ENCODE measurements at regions not wholly inside any gene's neighbourhood (a gene's known extent, or its start where the extent isn't known, plus 50 kb on each side); places are given as distances from the start of the nearest gene placed in this dataset.

GRCh38 chr6:74408844-74409243 lies 712.8 kb downstream of the CD109 start:
- no peak for TF ChIP-seq CTCF (IDR thresholded peaks at IDR 0.05)
- no peak for TF ChIP-seq POLR2A (IDR thresholded peaks at IDR 0.05)
- no peak for TF ChIP-seq POLR2AphosphoS5 (IDR thresholded peaks at IDR 0.05)

All from breast epithelium (tissue), 3 donors.